Brain microvascular endothelial cell (primary cell): ENCODE measurements at regions not wholly inside any gene's neighbourhood (a gene's known extent, or its start where the extent isn't known, plus 50 kb on each side); places are given as distances from the start of the nearest gene placed in this dataset.
"Not testable (repeated sequence)": the region's sequence is repeated elsewhere in the genome, so short reads cannot be mapped to it uniquely, and the experiment has no call there.

Experiments
- DNase-seq: peaks from one replicate; pipeline ENCODE4 v3.0.0-alpha.2; 2020
- H3K27ac ChIP-seq: fragments of 250-450 bp; sonication (Bioruptor Pico); 2 replicates; pipeline ENCODE4 v1.5.1; 2020; ENCODE audit warnings: mild to moderate bottlenecking, moderate library complexity
- H3K27me3 ChIP-seq: fragments of 250-450 bp; sonication (Bioruptor Pico); replicated peaks from 2 replicates; pipeline ENCODE4 v1.5.1; 2020; ENCODE audit warnings: mild to moderate bottlenecking
- H3K36me3 ChIP-seq: fragments of 250-450 bp; sonication (Bioruptor Pico); replicated peaks from 2 replicates; pipeline ENCODE4 v1.5.1; 2020; ENCODE audit warnings: mild to moderate bottlenecking
- H3K4me3 ChIP-seq: 2 replicates; pipeline ENCODE4 v1.5.1; 2011; ENCODE audit warnings: low read depth, mild to moderate bottlenecking, control low read depth, low read length, moderate library complexity
- CTCF ChIP-seq: IDR thresholded peaks from 2 replicates; pipeline ENCODE4 v1.5.1; 2011; ENCODE audit warnings: low read depth, mild to moderate bottlenecking, moderate library complexity, low read length, control low read depth, inconsistent platforms; ENCODE audit errors: missing control alignments
- in situ Hi-C: cut with HindIII; loops from 2 replicates; pipeline ENCODE4 v1.10.0; 2017; ENCODE audit warnings: low sequenced_read_pairs, low pct_ligation_motif_present

GRCh38 chr2:106284255-106284654, 90.2 kb upstream of the UXS1 start:
- no peak overlapping the region for H3K27ac ChIP-seq
- DNase-seq = no peak
- no peak for TF ChIP-seq CTCF
- no peaks in the 10 kb centered on the region for H3K36me3 ChIP-seq
- H3K4me3 ChIP-seq = no peak overlapping the region
- H3K27me3 ChIP-seq = no peaks in the 10 kb centered on the region
- in situ Hi-C loops = no loop called here

GRCh38 chr2:106283228-106284152, 89.4 kb upstream of the UXS1 start:
- H3K4me3 ChIP-seq, in situ Hi-C loops, H3K27me3 ChIP-seq, DNase-seq, H3K27ac ChIP-seq, H3K36me3 ChIP-seq: not testable (repeated sequence)

GRCh38 chr2:106282462-106283170, 88.5 kb upstream of the UXS1 start:
- no peak for DNase-seq
- in situ Hi-C loops = no loop called here
- Histone ChIP-seq H3K4me3 (no peak overlapping the region), H3K36me3 (no peaks in the 10 kb centered on the region), H3K27ac (no peak overlapping the region), H3K27me3 (no peaks in the 10 kb centered on the region)
- TF ChIP-seq CTCF = no peak

- DNase-seq, in situ Hi-C loops, H3K27ac ChIP-seq, H3K4me3 ChIP-seq, H3K36me3 ChIP-seq, H3K27me3 ChIP-seq: not testable (repeated sequence)
These were observed 87.9 kb upstream of the UXS1 start for GRCh38 chr2:106281907-106282430.

GRCh38 chr2:106280722-106281446, 86.8 kb upstream of the UXS1 start:
- no peak overlapping the region for H3K27ac ChIP-seq
- in situ Hi-C loops = no loop called here
- no peak for TF ChIP-seq CTCF
- no peaks in the 10 kb centered on the region for H3K36me3 ChIP-seq
- no peak overlapping the region for H3K4me3 ChIP-seq
- no peaks in the 10 kb centered on the region for H3K27me3 ChIP-seq
- DNase-seq = no peak

- Histone ChIP-seq H3K4me3 (no peak overlapping the region), H3K27ac (no peak overlapping the region), H3K36me3 (no peaks in the 10 kb centered on the region), H3K27me3 (no peaks in the 10 kb centered on the region)
- no peak for TF ChIP-seq CTCF
- in situ Hi-C loops = no loop called here
- no peak for DNase-seq
These were observed 86.1 kb upstream of the UXS1 start for GRCh38 chr2:106280224-106280623.
